ENCODE measurements at regions not wholly inside any gene's neighbourhood (a gene's known extent, or its start where the extent isn't known, plus 50 kb on each side); places are given as distances from the start of the nearest gene placed in this dataset.

DNA sequence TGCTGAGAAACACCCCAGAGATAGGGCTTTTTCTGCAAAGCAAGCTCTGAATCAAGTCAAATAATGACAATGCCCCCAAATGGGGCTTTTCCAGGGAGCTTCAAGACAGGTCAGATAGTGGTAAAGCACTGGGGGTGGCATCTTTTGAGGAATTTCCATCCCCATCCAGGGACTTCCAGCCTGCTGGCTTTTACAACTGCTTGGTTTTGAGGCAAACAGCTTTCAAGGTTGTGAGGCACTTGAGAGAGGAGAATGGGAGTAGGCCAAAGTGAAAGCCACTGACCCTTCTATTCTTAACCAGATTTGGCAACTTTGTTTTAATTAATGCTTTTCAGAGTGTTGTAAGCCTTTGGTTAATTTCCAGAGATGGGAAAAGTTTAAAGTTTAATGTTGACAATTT is 762.0 kb upstream of the POU3F3 start:
- no peak overlapping the region for H3K27ac ChIP-seq (ENCODE audit: extremely low read length, insufficient read depth, low read length)
- H3K79me2 ChIP-seq (ENCODE audit: insufficient read depth, low read length), result no peaks in the 10 kb centered on the region
- H3K27me3 ChIP-seq (ENCODE audit: control insufficient read depth in 1 of 2, insufficient read depth in 2 of 2, low read length in 2 of 2), result no peaks in the 10 kb centered on the region
- FAIRE-seq, result no peak
- H4K20me1 ChIP-seq (ENCODE audit: insufficient read depth, low read length), result no peaks in the 10 kb centered on the region
- ATAC-seq, result no peak
- no peak overlapping the region for H3K4me3 ChIP-seq (replicated peaks in 1 of 3; ENCODE audit: insufficient read depth in 1 of 3, low read depth in 2 of 3, low read length in 3 of 3)
- H2AFZ ChIP-seq (ENCODE audit: low read length), result no peak overlapping the region
- ChIA-PET POLR2A (no interaction called here), CTCF (ENCODE audit: low intra/inter-chr PET ratio, low total read pairs) (no interaction called here)
- no peak for TF ChIP-seq ZNF232 (CRISPR knock-in tag; IDR thresholded peaks at IDR 0.05; ENCODE audit: borderline replicate concordance)
- TF ChIP-seq ZNF124 (CRISPR knock-in tag; IDR thresholded peaks at IDR 0.05), result no peak
- no peak for TF ChIP-seq ISX (CRISPR knock-in tag; conservative IDR thresholded peaks at IDR 0.05)
- no peak for TF ChIP-seq KLF6 (CRISPR knock-in tag; IDR thresholded peaks at IDR 0.05)
- TF ChIP-seq TAF1 (CRISPR knock-in tag; IDR thresholded peaks at IDR 0.05), result no peak
- TF ChIP-seq TGIF2 (CRISPR knock-in tag; IDR thresholded peaks at IDR 0.05), result no peak
- no peak for TF ChIP-seq SP5 (CRISPR knock-in tag; IDR thresholded peaks at IDR 0.05; ENCODE audit: borderline replicate concordance, low read depth)
- TF ChIP-seq ZFP1 (CRISPR knock-in tag; IDR thresholded peaks at IDR 0.05), result no peak
- no peak for TF ChIP-seq NONO (IDR thresholded peaks at IDR 0.05)
- no peak for TF ChIP-seq NONO (CRISPR knock-in tag; conservative IDR thresholded peaks at IDR 0.05)
- no peak for TF ChIP-seq ZNF160 (CRISPR knock-in tag; IDR thresholded peaks at IDR 0.05)
- TF ChIP-seq ARNT (IDR thresholded peaks at IDR 0.05), result no peak
- TF ChIP-seq, protein P1, sequence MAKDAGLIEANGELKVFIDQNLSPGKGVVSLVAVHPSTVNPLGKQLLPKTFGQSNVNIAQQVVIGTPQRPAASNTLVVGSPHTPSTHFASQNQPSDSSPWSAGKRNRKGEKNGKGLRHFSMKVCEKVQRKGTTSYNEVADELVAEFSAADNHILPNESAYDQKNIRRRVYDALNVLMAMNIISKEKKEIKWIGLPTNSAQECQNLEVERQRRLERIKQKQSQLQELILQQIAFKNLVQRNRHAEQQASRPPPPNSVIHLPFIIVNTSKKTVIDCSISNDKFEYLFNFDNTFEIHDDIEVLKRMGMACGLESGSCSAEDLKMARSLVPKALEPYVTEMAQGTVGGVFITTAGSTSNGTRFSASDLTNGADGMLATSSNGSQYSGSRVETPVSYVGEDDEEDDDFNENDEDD (CRISPR knock-in tag; IDR thresholded peaks at IDR 0.05; ENCODE audit: borderline replicate concordance), result no peak
- no peak for TF ChIP-seq ZNF556 (CRISPR knock-in tag; IDR thresholded peaks at IDR 0.05; ENCODE audit: borderline replicate concordance)
- no peak for TF ChIP-seq TP53 (CRISPR knock-in tag; conservative IDR thresholded peaks at IDR 0.05)
- no peak for TF ChIP-seq SP1 (IDR thresholded peaks at IDR 0.05)
- TF ChIP-seq SP1 (CRISPR knock-in tag; IDR thresholded peaks at IDR 0.05), result no peak
- no peak for DNase-seq (ENCODE audit: low spot score)
- no TSS peak for BruUV-seq (replicated peaks)
- no peaks in the 10 kb centered on the region for H3K4me1 ChIP-seq (ENCODE audit: insufficient read depth, low read length)
- H3K4me2 ChIP-seq (ENCODE audit: low read depth, low read length), result no peak overlapping the region
- in situ Hi-C loops (cut with HindIII; ENCODE audit: extremely low pct_ligation_motif_present, low pct_unique_long_range_greater_than_20kb), result no loop called here
- intact Hi-C loops (cut with micrococcal nuclease; ENCODE audit: unreplicated experiment), result no loop called here
- 0 out of 2 replicates have a peak, but pooled peaks cover 8% of the 10 kb centered on the region for H3K9me3 ChIP-seq (ENCODE audit: low read length)
- H3K36me3 ChIP-seq (replicated peaks in 1 of 2; ENCODE audit: control insufficient read depth in 1 of 2, insufficient read depth in 2 of 2, low read length in 2 of 2), result no peaks in the 10 kb centered on the region
- no peak overlapping the region for H3K9ac ChIP-seq (ENCODE audit: insufficient read depth, low read depth, low read length)

Measured in HepG2 (cell line).